Inflammatory macrophage treated with lipopolysaccharide for 4 hours (primary cell): ENCODE measurements at regions not wholly inside any gene's neighbourhood (a gene's known extent, or its start where the extent isn't known, plus 50 kb on each side); places are given as distances from the start of the nearest gene placed in this dataset.
A peak's percentile ranks its signal among the peaks of the same experiment; 100 is the strongest.
"Not testable (repeated sequence)": the region's sequence is repeated elsewhere in the genome, so short reads cannot be mapped to it uniquely, and the experiment has no call there.

ENCODE experiments used
- DNase-seq: peaks from one replicate; pipeline ENCODE4 v3.0.0-alpha.2; 2020

GRCh38 chr12:126897778-126898177 lies 1369.2 kb upstream of the TMEM132C start:
- DNase-seq: no peak

- no peak for DNase-seq
These were observed 1368.4 kb upstream of the TMEM132C start for GRCh38 chr12:126898562-126898961.

GRCh38 chr12:126899926-126900792 lies 1366.8 kb upstream of the TMEM132C start:
- DNase-seq: no peak

GRCh38 chr12:126903027-126903876 lies 1363.7 kb upstream of the TMEM132C start:
- no peak for DNase-seq

- DNase-seq: no peak
These were observed 1361.2 kb upstream of the TMEM132C start for GRCh38 chr12:126905752-126906151.

GRCh38 chr12:126907900-126908764 lies 1358.8 kb upstream of the TMEM132C start:
- no peak for DNase-seq

GRCh38 chr12:126908765-126909142 lies 1358.2 kb upstream of the TMEM132C start:
- DNase-seq: no peak

GRCh38 chr12:126910570-126910969 lies 1356.4 kb upstream of the TMEM132C start:
- DNase-seq: no peak

GRCh38 chr12:126912111-126912510 lies 1354.9 kb upstream of the TMEM132C start:
- DNase-seq: no peak

- no peak for DNase-seq
These were observed 1352.7 kb upstream of the TMEM132C start for GRCh38 chr12:126914170-126914793.

GRCh38 chr12:126915309-126915708 lies 1351.7 kb upstream of the TMEM132C start:
- DNase-seq: peak; percentile 1

GRCh38 chr12:126926023-126926594 lies 1340.9 kb upstream of the TMEM132C start:
- no peak for DNase-seq

GRCh38 chr12:126930234-126930633 lies 1336.7 kb upstream of the TMEM132C start:
- no peak for DNase-seq

- DNase-seq: no peak
These were observed 1334.8 kb upstream of the TMEM132C start for GRCh38 chr12:126932156-126932555.

GRCh38 chr12:126935435-126935834 lies 1331.5 kb upstream of the TMEM132C start:
- DNase-seq: no peak

GRCh38 chr12:126936181-126936851 lies 1330.7 kb upstream of the TMEM132C start:
- DNase-seq: no peak

- DNase-seq: no peak
These were observed 1329.5 kb upstream of the TMEM132C start for GRCh38 chr12:126937431-126937830.

- DNase-seq: no peak
These were observed 1322.3 kb upstream of the TMEM132C start for GRCh38 chr12:126944684-126945083.

GRCh38 chr12:126946958-126947357 lies 1320.0 kb upstream of the TMEM132C start:
- not testable (repeated sequence) for DNase-seq

- DNase-seq: no peak
These were observed 1317.4 kb upstream of the TMEM132C start for GRCh38 chr12:126949558-126949957.

- DNase-seq: no peak
These were observed 1316.7 kb upstream of the TMEM132C start for GRCh38 chr12:126950266-126950665.
